GM10266 (cell line): ENCODE measurements at regions not wholly inside any gene's neighbourhood (a gene's known extent, or its start where the extent isn't known, plus 50 kb on each side); places are given as distances from the start of the nearest gene placed in this dataset.
A peak's percentile ranks its signal among the peaks of the same experiment; 100 is the strongest.

Experiments used
- DNase-seq: peaks from one replicate; pipeline ENCODE4 v3.0.0; 2012; ENCODE audit errors: extremely low spot score
- TF ChIP-seq, protein P1 (sequence below): IDR thresholded peaks from 2 replicates; pipeline ENCODE4 v1.5.1; 2012; ENCODE audit warnings: mild to moderate bottlenecking, low read depth; ENCODE audit not compliant: control insufficient read depth, insufficient read depth; ENCODE audit errors: missing control alignments

DNA sequence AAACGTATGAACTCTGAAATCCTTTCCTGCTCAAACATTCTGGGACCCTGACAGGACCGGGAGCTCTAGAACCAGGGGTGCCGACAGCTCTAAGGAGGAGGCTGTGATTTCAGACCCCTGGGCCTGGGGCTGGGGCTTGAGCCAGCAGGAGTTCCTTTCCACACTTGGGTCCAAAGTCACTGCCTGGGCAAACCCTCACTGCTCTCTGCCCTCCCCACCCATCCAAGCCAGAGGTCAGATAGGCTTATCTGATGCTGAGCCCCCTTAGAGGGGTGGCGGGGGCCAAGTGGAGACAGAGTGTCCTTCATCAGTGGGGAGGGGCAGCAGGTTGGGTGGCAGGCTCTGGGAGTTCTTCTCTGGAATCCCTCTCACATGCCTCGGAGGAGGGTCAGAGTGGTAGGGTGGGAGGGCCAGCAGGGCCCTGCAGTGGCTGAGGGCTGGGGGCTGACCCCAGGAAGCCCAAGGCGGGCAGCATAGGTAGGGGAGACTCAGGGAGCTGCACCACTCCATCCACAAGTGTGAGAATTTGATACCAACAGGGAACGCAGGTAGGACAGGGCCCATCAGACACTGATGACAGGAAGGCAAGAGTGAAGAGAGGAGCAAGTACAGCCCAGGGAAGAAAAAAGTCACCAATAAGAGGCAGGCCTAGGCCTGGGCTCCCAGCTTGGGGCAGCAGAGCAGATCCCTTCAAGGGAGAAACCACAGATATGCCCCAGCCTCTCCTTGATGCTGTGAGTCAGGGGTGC is 121.0 kb downstream of the MRPL14 start:
- TF ChIP-seq, protein P1, sequence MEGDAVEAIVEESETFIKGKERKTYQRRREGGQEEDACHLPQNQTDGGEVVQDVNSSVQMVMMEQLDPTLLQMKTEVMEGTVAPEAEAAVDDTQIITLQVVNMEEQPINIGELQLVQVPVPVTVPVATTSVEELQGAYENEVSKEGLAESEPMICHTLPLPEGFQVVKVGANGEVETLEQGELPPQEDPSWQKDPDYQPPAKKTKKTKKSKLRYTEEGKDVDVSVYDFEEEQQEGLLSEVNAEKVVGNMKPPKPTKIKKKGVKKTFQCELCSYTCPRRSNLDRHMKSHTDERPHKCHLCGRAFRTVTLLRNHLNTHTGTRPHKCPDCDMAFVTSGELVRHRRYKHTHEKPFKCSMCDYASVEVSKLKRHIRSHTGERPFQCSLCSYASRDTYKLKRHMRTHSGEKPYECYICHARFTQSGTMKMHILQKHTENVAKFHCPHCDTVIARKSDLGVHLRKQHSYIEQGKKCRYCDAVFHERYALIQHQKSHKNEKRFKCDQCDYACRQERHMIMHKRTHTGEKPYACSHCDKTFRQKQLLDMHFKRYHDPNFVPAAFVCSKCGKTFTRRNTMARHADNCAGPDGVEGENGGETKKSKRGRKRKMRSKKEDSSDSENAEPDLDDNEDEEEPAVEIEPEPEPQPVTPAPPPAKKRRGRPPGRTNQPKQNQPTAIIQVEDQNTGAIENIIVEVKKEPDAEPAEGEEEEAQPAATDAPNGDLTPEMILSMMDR, result no peak
- DNase-seq, result no peak

DNA sequence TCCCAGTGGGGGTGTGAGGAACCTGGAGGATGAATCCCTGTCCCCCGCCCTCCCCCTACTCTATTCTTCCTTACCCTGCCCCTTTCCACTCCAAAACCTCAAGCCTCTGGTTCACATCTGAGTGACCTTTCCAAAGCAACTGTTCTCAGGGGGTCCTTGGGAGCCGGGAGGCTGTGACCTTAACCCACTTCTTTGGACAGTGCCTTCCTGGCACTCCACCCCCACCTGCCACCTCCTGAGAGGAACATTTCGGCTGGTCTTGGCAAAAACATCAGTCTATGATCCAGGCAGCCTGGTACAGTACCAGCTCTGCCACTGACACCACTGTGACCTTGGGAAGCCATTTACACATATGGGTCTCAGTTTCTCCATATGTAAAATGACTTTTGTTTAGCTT is 121.7 kb downstream of the MRPL14 start:
- TF ChIP-seq, protein P1, result no peak
- no peak for DNase-seq

DNA sequence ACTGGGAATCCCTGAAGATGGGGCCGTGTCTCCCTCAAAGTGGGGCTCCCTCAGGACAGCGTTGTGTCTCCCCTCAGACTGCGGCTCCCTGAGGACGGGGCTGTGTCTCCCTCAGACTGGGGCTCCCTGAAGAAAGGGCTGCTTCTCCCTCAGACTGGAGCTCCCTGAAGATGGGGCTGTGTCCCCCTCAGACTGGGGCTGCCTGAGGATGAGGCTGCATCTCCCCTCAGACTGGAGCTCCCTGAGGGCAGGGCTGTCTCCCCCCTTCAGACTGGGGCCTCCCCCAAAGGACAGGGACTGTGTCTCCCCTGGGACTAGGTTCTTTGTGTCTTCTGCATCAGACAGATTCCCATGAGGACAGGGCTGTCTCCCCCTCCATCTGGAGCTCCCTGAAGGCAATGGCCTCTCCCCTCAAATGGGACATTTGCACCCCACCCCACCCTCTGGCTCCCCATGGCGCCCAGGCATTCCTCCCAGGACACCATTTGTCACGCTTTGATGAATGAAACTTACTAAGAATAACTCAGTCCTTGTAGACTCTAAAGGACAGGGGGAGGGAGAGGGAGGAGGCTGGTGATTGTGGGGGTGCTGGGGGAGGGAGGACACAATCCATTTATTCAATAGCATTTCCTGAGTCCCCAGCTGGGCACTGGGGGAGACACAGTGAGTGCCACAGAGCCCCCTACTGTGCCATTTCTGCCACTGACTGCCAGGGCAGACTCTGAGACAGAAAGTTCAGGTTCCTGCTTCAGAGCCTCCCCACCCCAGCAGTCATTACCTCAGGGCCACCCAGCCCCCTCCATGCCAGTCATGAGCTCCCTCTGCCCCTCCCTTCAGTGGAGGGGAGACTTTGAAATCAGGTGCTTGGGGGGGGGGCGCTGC is 122.4 kb downstream of the MRPL14 start:
- TF ChIP-seq, protein P1, result peak; percentile 45
- no peak for DNase-seq

- TF ChIP-seq, protein P1, result no peak
- DNase-seq, result no peak
Observed at GRCh38 chr6:44004136-44004535, 123.1 kb downstream of the MRPL14 start.

- TF ChIP-seq, protein P1, result peak; percentile 2
- DNase-seq, result no peak
Observed at GRCh38 chr6:44003345-44004061, 123.7 kb downstream of the MRPL14 start.

GRCh38 chr6:44002593-44003344 is 124.5 kb downstream of the MRPL14 start:
- TF ChIP-seq, protein P1, result peak; percentile 30
- peak; percentile 79 for DNase-seq
